HepG2 (cell line): ENCODE measurements at regions not wholly inside any gene's neighbourhood (a gene's known extent, or its start where the extent isn't known, plus 50 kb on each side); places are given as distances from the start of the nearest gene placed in this dataset.

Experiments used
- ATAC-seq: fragments of 200-7000 bp; cut with Tn5 transposase; 3 replicates; pipeline ENCODE4 v1.9.1; 2020; ENCODE audit warnings: mild to moderate bottlenecking, moderate library complexity
- BruUV-seq: library from RNA; stranded (reverse); fragments of 400-500 nt; replicated peaks from 2 replicates; lab custom pipeline; 2021; lab: Mats Ljungman, UMichigan
- CTCF ChIA-PET: fragments of 300-600 bp; formaldehyde crosslinking; extraction: SDS; loops from one replicate; lab custom pipeline; 2021; ENCODE audit warnings: low total read pairs, inconsistent platforms, low intra/inter-chr PET ratio; lab: Yijun Ruan, JAX
- POLR2A ChIA-PET: fragments of 350-600 bp; sonication (Branson Sonifier 250); formaldehyde crosslinking; loops from one replicate; lab custom pipeline; 2020; ENCODE audit warnings: antibody characterized with exemption, inconsistent platforms; lab: Yijun Ruan, JAX
- DNase-seq: peaks from one replicate; pipeline ENCODE4 v3.0.0-alpha.2; 2015; ENCODE audit warnings: low spot score
- FAIRE-seq: peaks from 3 replicates; lab custom pipeline; 2011; peaks lifted over from hg19 to GRCh38; lab: Jason Lieb, UNC
- H2AFZ ChIP-seq: one replicate; pipeline ENCODE4 v1.6.1; 2011; ENCODE audit warnings: low read length, inconsistent platforms
- H3K27ac ChIP-seq: fragments of 300-600 bp; 3 replicates; pipeline ENCODE4 v1.8.0; 2011; ENCODE audit warnings: mixed run types, mild to moderate bottlenecking, mixed read lengths, low read length, inconsistent platforms; ENCODE audit not compliant: insufficient read depth; ENCODE audit errors: extremely low read length
- H3K27me3 ChIP-seq, 2 experiments: fragments of 200-600 bp in 1 of 2; 2 replicates in 1 of 2; 3 replicates in 1 of 2; pipeline versions ENCODE4 v1.6.0 to v1.8.0; 2011; ENCODE audit warnings: low read length in 2 of 2, mild to moderate bottlenecking in 2 of 2, moderate library complexity in 2 of 2, inconsistent platforms in 1 of 2; ENCODE audit not compliant: insufficient read depth in 2 of 2, control insufficient read depth in 1 of 2
- H3K36me3 ChIP-seq, 2 experiments: fragments of 200-600 bp in 1 of 2; replicated peaks in 1 of 2; 2 replicates in 1 of 2; 3 replicates in 1 of 2; pipeline versions ENCODE4 v1.5.1 to v1.8.0; 2011; ENCODE audit warnings: low read length in 2 of 2, inconsistent platforms in 1 of 2; ENCODE audit not compliant: insufficient read depth in 2 of 2, control insufficient read depth in 1 of 2
- H3K4me1 ChIP-seq: 2 replicates; pipeline ENCODE4 v1.5.1; 2012; ENCODE audit warnings: low read length, inconsistent platforms; ENCODE audit not compliant: insufficient read depth
- H3K4me2 ChIP-seq: 2 replicates; pipeline ENCODE4 v1.6.0; 2011; ENCODE audit warnings: low read depth, low read length, inconsistent platforms
- H3K4me3 ChIP-seq, 3 experiments: fragments of 200-600 bp in 1 of 3; sonication (generic), shearing (Covaris generic) in 1 of 3; replicated peaks in 1 of 3; 2 replicates each; pipeline ENCODE4 v1.5.1; 2011 to 2016; ENCODE audit warnings: low read length in 3 of 3, inconsistent platforms in 2 of 3, low read depth in 2 of 3, mild to moderate bottlenecking in 2 of 3, control low read depth in 1 of 3, mixed read lengths in 1 of 3; ENCODE audit not compliant: insufficient read depth in 1 of 3
- H3K79me2 ChIP-seq: one replicate; pipeline ENCODE4 v1.6.1; 2011; ENCODE audit warnings: low read length, inconsistent platforms; ENCODE audit not compliant: insufficient read depth
- H3K9ac ChIP-seq: 2 replicates; pipeline ENCODE4 v1.6.0; 2011; ENCODE audit warnings: mild to moderate bottlenecking, low read depth, low read length, inconsistent platforms; ENCODE audit not compliant: insufficient read depth
- H3K9me3 ChIP-seq: 2 replicates; pipeline ENCODE4 v1.5.1; 2012; ENCODE audit warnings: mild to moderate bottlenecking, low read length
- H4K20me1 ChIP-seq: 2 replicates; pipeline ENCODE4 v1.6.0; 2011; ENCODE audit warnings: inconsistent platforms, mild to moderate bottlenecking, low read length, moderate library complexity; ENCODE audit not compliant: insufficient read depth
- ASH2L ChIP-seq: fragments of 300-600, 200-600 bp; sonication (generic); IDR thresholded peaks from 2 replicates; pipeline ENCODE4 v1.7.0; 2017; ENCODE audit warnings: low read depth, mild to moderate bottlenecking, moderate library complexity, mixed read lengths, low read length; ENCODE audit not compliant: insufficient read length
- GATAD1 ChIP-seq: IDR thresholded peaks from 2 replicates; pipeline ENCODE4 v1.6.1; 2016; ENCODE audit warnings: missing genetic modification reagents, missing compliant biosample characterization
- HES4 ChIP-seq: sonication (generic); formaldehyde crosslinking; IDR thresholded peaks from 2 replicates; pipeline ENCODE4 v1.9.0; 2021; ENCODE audit warnings: mild to moderate bottlenecking, missing genetic modification reagents, borderline replicate concordance
- IKZF4 ChIP-seq: sonication (generic); formaldehyde crosslinking; IDR thresholded peaks from 2 replicates; pipeline ENCODE4 v1.5.1; 2020; ENCODE audit warnings: borderline replicate concordance, mild to moderate bottlenecking, low read depth, missing genetic modification reagents; ENCODE audit errors: not compliant biosample characterization
- IRX3 ChIP-seq: sonication (generic); formaldehyde crosslinking; IDR thresholded peaks from 2 replicates; pipeline ENCODE4 v1.8.1; 2023; ENCODE audit warnings: mild to moderate bottlenecking, low read depth, missing genetic modification reagents, borderline replicate concordance
- MAFF ChIP-seq: IDR thresholded peaks from 2 replicates; pipeline ENCODE4 v1.6.1; 2011; ENCODE audit warnings: low read depth, low read length, improper control_type of control experiment
- NFKB2 ChIP-seq: sonication (generic); formaldehyde crosslinking; IDR thresholded peaks from 2 replicates; pipeline ENCODE4 v1.4.0; 2020; ENCODE audit warnings: missing genetic modification reagents, borderline replicate concordance
- PHF20 ChIP-seq: sonication (generic); formaldehyde crosslinking; IDR thresholded peaks from 2 replicates; pipeline ENCODE4 v1.5.0; 2020; ENCODE audit warnings: mild to moderate bottlenecking, missing genetic modification reagents
- RFX5 ChIP-seq: IDR thresholded peaks from 2 replicates; pipeline ENCODE4 v1.6.1; 2011; ENCODE audit warnings: low read depth, low read length, improper control_type of control experiment
- ZBTB20 ChIP-seq: sonication (generic); formaldehyde crosslinking; IDR thresholded peaks from 2 replicates; pipeline ENCODE4 v1.8.1; 2023; ENCODE audit warnings: missing genetic modification reagents, low read depth, mild to moderate bottlenecking, borderline replicate concordance
- ZFP1 ChIP-seq: IDR thresholded peaks from 2 replicates; pipeline ENCODE4 v1.6.1; 2016
- ZNF34 ChIP-seq: sonication (generic); formaldehyde crosslinking; IDR thresholded peaks from 2 replicates; pipeline ENCODE4 v1.4.0; 2020; ENCODE audit warnings: mild to moderate bottlenecking, missing genetic modification reagents, borderline replicate concordance
- ZNF367 ChIP-seq: sonication (generic); formaldehyde crosslinking; IDR thresholded peaks from 2 replicates; pipeline ENCODE4 v1.4.0; 2020; ENCODE audit warnings: missing genetic modification reagents, borderline replicate concordance
- ZNF547 ChIP-seq: sonication (generic); formaldehyde crosslinking; IDR thresholded peaks from 2 replicates; pipeline ENCODE4 v1.5.1; 2020; ENCODE audit warnings: mild to moderate bottlenecking, missing genetic modification reagents
- ZNF557 ChIP-seq: sonication (generic); formaldehyde crosslinking; IDR thresholded peaks from 2 replicates; pipeline ENCODE4 v1.4.0; 2020; ENCODE audit warnings: missing genetic modification reagents
- ZSCAN25 ChIP-seq: sonication (generic); formaldehyde crosslinking; IDR thresholded peaks from 2 replicates; pipeline ENCODE4 v1.8.0; 2022; ENCODE audit warnings: mild to moderate bottlenecking, missing genetic modification reagents
- WGBS: methylation state at CpG from one replicate; pipeline ENCODE4 v1.1.6; 2017; ENCODE audit warnings: low lambda C conversion rate; 5-methylcytosine and 5-hydroxymethylcytosine counted together
- in situ Hi-C: cut with HindIII; loops from 2 replicates; pipeline ENCODE4 v1.10.0; 2017; ENCODE audit warnings: low pct_unique_long_range_greater_than_20kb; ENCODE audit not compliant: extremely low pct_ligation_motif_present
- intact Hi-C: fragments of 100-400 bp; cut with micrococcal nuclease; formaldehyde crosslinking; loops from one replicate; pipeline ENCODE4 v1.10.0; 2022; ENCODE audit not compliant: unreplicated experiment
- TF ChIP-seq, protein P1 (sequence below): IDR thresholded peaks from 2 replicates; pipeline ENCODE4 v1.6.1; 2016; ENCODE audit warnings: missing compliant biosample characterization, missing genetic modification reagents, borderline replicate concordance

DNA sequence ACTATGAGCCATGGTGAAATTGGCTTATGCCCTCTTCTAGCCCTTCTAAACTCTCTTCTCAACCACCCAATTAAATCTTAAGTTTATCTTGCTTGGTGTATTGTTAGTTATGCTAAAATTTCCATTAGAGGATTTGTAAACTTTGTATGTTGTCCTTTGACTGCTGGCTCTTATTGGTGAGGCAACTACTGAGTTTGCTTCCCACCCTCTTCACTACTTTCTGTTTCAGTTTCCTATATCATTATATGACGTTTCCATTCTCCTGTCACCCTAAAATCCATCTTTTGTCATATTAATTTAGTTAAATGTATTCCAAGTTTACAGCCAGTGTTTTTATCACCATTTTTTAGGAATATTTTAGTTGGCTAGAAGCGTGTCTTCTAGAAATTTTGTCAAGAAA lies 80.9 kb upstream of the VWC2 start:
- ATAC-seq (no peak), FAIRE-seq (no peak), DNase-seq (no peak)
- H3K4me2 ChIP-seq: no peak overlapping the region
- no peak overlapping the region for H3K27ac ChIP-seq
- H3K36me3 ChIP-seq: no peaks in the 10 kb centered on the region
- in situ Hi-C loops: no loop called here
- no peaks in the 10 kb centered on the region for H3K79me2 ChIP-seq
- H2AFZ ChIP-seq: no peak overlapping the region
- H3K4me3 ChIP-seq: no peak overlapping the region
- TF ChIP-seq ZSCAN25 (no peak), NFKB2 (CRISPR knock-in tag) (no peak), IRX3 (CRISPR knock-in tag) (no peak), PHF20 (CRISPR knock-in tag) (no peak), RFX5 (no peak), IKZF4 (CRISPR knock-in tag) (no peak), ZNF367 (CRISPR knock-in tag) (no peak), MAFF (no peak), HES4 (no peak), ZFP1 (CRISPR knock-in tag) (no peak), ZNF557 (no peak), ZBTB20 (CRISPR knock-in tag) (no peak), ZNF547 (CRISPR knock-in tag) (no peak), ZNF34 (CRISPR knock-in tag) (no peak), GATAD1 (CRISPR knock-in tag) (no peak), ASH2L (no peak)
- TF ChIP-seq, protein P1, sequence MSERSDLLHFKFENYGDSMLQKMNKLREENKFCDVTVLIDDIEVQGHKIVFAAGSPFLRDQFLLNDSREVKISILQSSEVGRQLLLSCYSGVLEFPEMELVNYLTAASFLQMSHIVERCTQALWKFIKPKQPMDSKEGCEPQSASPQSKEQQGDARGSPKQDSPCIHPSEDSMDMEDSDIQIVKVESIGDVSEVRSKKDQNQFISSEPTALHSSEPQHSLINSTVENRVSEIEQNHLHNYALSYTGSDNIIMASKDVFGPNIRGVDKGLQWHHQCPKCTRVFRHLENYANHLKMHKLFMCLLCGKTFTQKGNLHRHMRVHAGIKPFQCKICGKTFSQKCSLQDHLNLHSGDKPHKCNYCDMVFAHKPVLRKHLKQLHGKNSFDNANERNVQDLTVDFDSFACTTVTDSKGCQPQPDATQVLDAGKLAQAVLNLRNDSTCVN (CRISPR knock-in tag): no peak
- no TSS peak for BruUV-seq
- H3K4me1 ChIP-seq: no peaks in the 10 kb centered on the region
- no peaks in the 10 kb centered on the region for H3K27me3 ChIP-seq
- no peak overlapping the region for H3K9ac ChIP-seq
- no peaks in the 10 kb centered on the region for H4K20me1 ChIP-seq
- 3% methylated on average over 2 of the region's 2 CpGs for WGBS
- POLR2A ChIA-PET: no interaction called here
- no peaks in the 10 kb centered on the region for H3K9me3 ChIP-seq
- CTCF ChIA-PET: no interaction called here
- intact Hi-C loops: no loop called here
